Fibroblast of lung (primary cell): ENCODE measurements at regions not wholly inside any gene's neighbourhood (a gene's known extent, or its start where the extent isn't known, plus 50 kb on each side); places are given as distances from the start of the nearest gene placed in this dataset.
"Not testable (repeated sequence)": the region's sequence is repeated elsewhere in the genome, so short reads cannot be mapped to it uniquely, and the experiment has no call there.

Experiments used
- DNase-seq, 2 donors: peaks; one replicate each; pipeline versions ENCODE4 v3.0.0 to v3.0.0-alpha.2; 2010; ENCODE audit warnings: low read depth in 2 of 2
- H2AFZ ChIP-seq: 2 replicates; pipeline ENCODE4 v1.5.1; 2012; ENCODE audit warnings: low read length, control low read depth, inconsistent platforms
- H3K27ac ChIP-seq: 2 replicates; pipeline ENCODE4 v1.5.1; 2011; ENCODE audit warnings: low read length, control low read depth; ENCODE audit not compliant: insufficient read depth
- H3K27me3 ChIP-seq: 2 replicates; pipeline ENCODE4 v1.5.1; 2011; ENCODE audit warnings: mild to moderate bottlenecking, low read length; ENCODE audit not compliant: control insufficient read depth, insufficient read depth
- H3K36me3 ChIP-seq: 2 replicates; pipeline ENCODE4 v1.5.1; 2011; ENCODE audit warnings: low read length; ENCODE audit not compliant: control insufficient read depth, insufficient read depth
- H3K4me1 ChIP-seq: 2 replicates; pipeline ENCODE4 v1.5.1; 2011; ENCODE audit warnings: low read length; ENCODE audit not compliant: control insufficient read depth, insufficient read depth; ENCODE audit errors: extremely low read depth
- H3K4me2 ChIP-seq: 2 replicates; pipeline ENCODE4 v1.5.1; 2011; ENCODE audit warnings: low read length, control low read depth; ENCODE audit not compliant: insufficient read depth; ENCODE audit errors: extremely low read depth
- H3K4me3 ChIP-seq, 4 experiments: fragments of 200-600 bp in 1 of 4; sonication (generic) in 1 of 4; replicated peaks in 1 of 4; 2 replicates each; pipeline ENCODE4 v1.5.1; 2011 to 2016; ENCODE audit warnings: low read length in 4 of 4, low read depth in 3 of 4, mild to moderate bottlenecking in 3 of 4, control low read depth in 2 of 4, inconsistent platforms in 1 of 4, mixed read lengths in 1 of 4; ENCODE audit not compliant: insufficient read depth in 1 of 4; ENCODE audit errors: control extremely low read depth in 1 of 4
- H3K79me2 ChIP-seq: 2 replicates; pipeline ENCODE4 v1.5.1; 2012; ENCODE audit warnings: mild to moderate bottlenecking, low read length, inconsistent platforms; ENCODE audit not compliant: control insufficient read depth, insufficient read depth
- H3K9ac ChIP-seq: 2 replicates; pipeline ENCODE4 v1.5.1; 2011; ENCODE audit warnings: mild to moderate bottlenecking, low read length, control low read depth; ENCODE audit not compliant: insufficient read depth
- H3K9me3 ChIP-seq: 2 replicates; pipeline ENCODE4 v1.5.1; 2012; ENCODE audit warnings: low read depth, low read length; ENCODE audit not compliant: control insufficient read depth, insufficient read depth
- H4K20me1 ChIP-seq: 2 replicates; pipeline ENCODE4 v1.5.1; 2011; ENCODE audit warnings: low read length; ENCODE audit not compliant: control insufficient read depth, insufficient read depth; ENCODE audit errors: extremely low read depth
- CTCF ChIP-seq, 2 donors: IDR thresholded peaks in 1 of 2; conservative IDR thresholded peaks in 1 of 2; 1 replicate in 1 of 2; 2 replicates in 1 of 2; pipeline ENCODE4 v1.5.1; 2011 to 2012; ENCODE audit warnings: low read length in 2 of 2, control low read depth in 1 of 2, inconsistent platforms in 1 of 2, low read depth in 1 of 2, mild to moderate bottlenecking in 1 of 2
- EZH2 ChIP-seq: IDR thresholded peaks from 2 replicates; pipeline ENCODE4 v1.5.1; 2012; ENCODE audit warnings: low read length, control low read depth, mild to moderate bottlenecking; ENCODE audit errors: missing control alignments

GRCh38 chr10:28449926-28450325 lies 83.0 kb upstream of the WAC start:
- TF ChIP-seq CTCF (conservative IDR thresholded peaks at IDR 0.05 in 1 of 2, IDR thresholded peaks at IDR 0.05 in 1 of 2; ENCODE audit: low read depth in 1 of 2, low read length in 2 of 2) (no peak), EZH2 (no peak)
- Histone ChIP-seq H3K36me3 (no peaks in the 10 kb centered on the region), H3K9ac (no peak overlapping the region), H3K27me3 (no peaks in the 10 kb centered on the region), H3K4me2 (no peak overlapping the region), H4K20me1 (no peaks in the 10 kb centered on the region), H3K27ac (no peak overlapping the region), H3K9me3 (no peaks in the 10 kb centered on the region), H2AFZ (no peak overlapping the region), H3K4me3 (no peak overlapping the region), H3K4me1 (no peaks in the 10 kb centered on the region), H3K79me2 (no peaks in the 10 kb centered on the region)
- no peak for DNase-seq

- no peaks in the 10 kb centered on the region for H3K4me1 ChIP-seq
- H3K4me3 ChIP-seq, result no peak overlapping the region
- H3K9me3 ChIP-seq, result no peaks in the 10 kb centered on the region
- no peaks in the 10 kb centered on the region for H3K79me2 ChIP-seq
- no peak overlapping the region for H2AFZ ChIP-seq
- no peak overlapping the region for H3K27ac ChIP-seq
- no peak overlapping the region for H3K9ac ChIP-seq
- no peak overlapping the region for H3K4me2 ChIP-seq
- H4K20me1 ChIP-seq, result no peaks in the 10 kb centered on the region
- H3K27me3 ChIP-seq, result no peaks in the 10 kb centered on the region
- TF ChIP-seq EZH2, result no peak
- TF ChIP-seq CTCF (conservative IDR thresholded peaks at IDR 0.05 in 1 of 2, IDR thresholded peaks at IDR 0.05 in 1 of 2; ENCODE audit: low read depth in 1 of 2, low read length in 2 of 2), result no peak
- no peaks in the 10 kb centered on the region for H3K36me3 ChIP-seq
- no peak for DNase-seq
These were observed 79.0 kb upstream of the WAC start for GRCh38 chr10:28453926-28454325.

- no peak overlapping the region for H3K9ac ChIP-seq
- DNase-seq, result no peak
- TF ChIP-seq CTCF (conservative IDR thresholded peaks at IDR 0.05 in 1 of 2, IDR thresholded peaks at IDR 0.05 in 1 of 2; ENCODE audit: low read depth in 1 of 2, low read length in 2 of 2) (no peak), EZH2 (no peak)
- no peaks in the 10 kb centered on the region for H3K9me3 ChIP-seq
- H3K36me3 ChIP-seq, result no peaks in the 10 kb centered on the region
- no peak overlapping the region for H2AFZ ChIP-seq
- H3K4me2 ChIP-seq, result no peak overlapping the region
- no peaks in the 10 kb centered on the region for H4K20me1 ChIP-seq
- H3K27ac ChIP-seq, result no peak overlapping the region
- H3K4me1 ChIP-seq, result no peaks in the 10 kb centered on the region
- no peaks in the 10 kb centered on the region for H3K79me2 ChIP-seq
- H3K4me3 ChIP-seq, result no peak overlapping the region
- H3K27me3 ChIP-seq, result no peaks in the 10 kb centered on the region
These were observed 75.8 kb upstream of the WAC start for GRCh38 chr10:28457110-28457509.

- H4K20me1 ChIP-seq, DNase-seq, H3K27ac ChIP-seq, H3K27me3 ChIP-seq, H3K4me1 ChIP-seq, H3K4me3 ChIP-seq, H3K79me2 ChIP-seq, H3K4me2 ChIP-seq, H3K36me3 ChIP-seq, H3K9me3 ChIP-seq, H3K9ac ChIP-seq, H2AFZ ChIP-seq: not testable (repeated sequence)
These were observed 75.0 kb upstream of the WAC start for GRCh38 chr10:28457873-28458272.
